Esophagus squamous epithelium (tissue), 5 donors: ENCODE measurements at regions not wholly inside any gene's neighbourhood (a gene's known extent, or its start where the extent isn't known, plus 50 kb on each side); places are given as distances from the start of the nearest gene placed in this dataset.

Source experiments
- DNase-seq: peaks from one replicate; lab custom pipeline; 2025; lab: John Stamatoyannopoulos, UW
- H3K27ac ChIP-seq, 4 donors: fragments of 200-600 bp; sonication (generic); one replicate each; pipeline ENCODE4 v1.5.1; 2016 to 2019; ENCODE audit warnings: mild to moderate bottlenecking in 1 of 4
- H3K27me3 ChIP-seq, 4 donors: fragments of 200-600 bp; sonication (generic); 1 replicate in 3 of 4; 2 replicates in 1 of 4; pipeline versions ENCODE4 v1.5.1 to v1.6.0; 2017 to 2021; ENCODE audit warnings: antibody characterized with exemption in 1 of 4
- H3K36me3 ChIP-seq, 3 donors: fragments of 200-600 bp; sonication (generic); one replicate each; pipeline ENCODE4 v1.5.1; 2016 to 2019
- H3K4me1 ChIP-seq, 3 donors: fragments of 200-600 bp; sonication (generic); one replicate each; pipeline ENCODE4 v1.5.1; 2017 to 2019
- H3K4me3 ChIP-seq, 4 donors: fragments of 200-600 bp; sonication (generic); 1 replicate in 3 of 4; 2 replicates in 1 of 4; pipeline ENCODE4 v1.5.1; 2016 to 2019; ENCODE audit warnings: mild to moderate bottlenecking in 2 of 4, moderate library complexity in 1 of 4
- H3K9me3 ChIP-seq, 3 donors: fragments of 200-600 bp; sonication (generic); one replicate each; pipeline ENCODE4 v1.5.1; 2016 to 2019
- POLR2A ChIP-seq, 4 donors: fragments of 450-650 bp; IDR thresholded peaks; one replicate each; pipeline ENCODE4 v1.6.1; 2017; ENCODE audit warnings: antibody characterized with exemption in 4 of 4, mild to moderate bottlenecking in 4 of 4, moderate library complexity in 3 of 4
- WGBS, 2 donors: methylation state at CpG; one replicate each; pipeline ENCODE4 v1.1.5; 2018; 5-methylcytosine and 5-hydroxymethylcytosine counted together
- intact Hi-C: fragments of 100-400 bp; cut with DNase I; formaldehyde crosslinking; loops from one replicate; pipeline ENCODE4 v1.15.0; 2022
- TF ChIP-seq, protein P1 (sequence below), 6 experiments: fragments of 450-650 bp in 4 of 6; fragments of 200-600 bp in 2 of 6; sonication (generic) in 2 of 6; IDR thresholded peaks; one replicate each; pipeline ENCODE4 v1.5.1; 2016 to 2019; ENCODE audit warnings: antibody characterized with exemption in 6 of 6, mild to moderate bottlenecking in 4 of 6, moderate library complexity in 4 of 6
- donor health status: DM: yes; HTN: yes; CAD: no.

DNA sequence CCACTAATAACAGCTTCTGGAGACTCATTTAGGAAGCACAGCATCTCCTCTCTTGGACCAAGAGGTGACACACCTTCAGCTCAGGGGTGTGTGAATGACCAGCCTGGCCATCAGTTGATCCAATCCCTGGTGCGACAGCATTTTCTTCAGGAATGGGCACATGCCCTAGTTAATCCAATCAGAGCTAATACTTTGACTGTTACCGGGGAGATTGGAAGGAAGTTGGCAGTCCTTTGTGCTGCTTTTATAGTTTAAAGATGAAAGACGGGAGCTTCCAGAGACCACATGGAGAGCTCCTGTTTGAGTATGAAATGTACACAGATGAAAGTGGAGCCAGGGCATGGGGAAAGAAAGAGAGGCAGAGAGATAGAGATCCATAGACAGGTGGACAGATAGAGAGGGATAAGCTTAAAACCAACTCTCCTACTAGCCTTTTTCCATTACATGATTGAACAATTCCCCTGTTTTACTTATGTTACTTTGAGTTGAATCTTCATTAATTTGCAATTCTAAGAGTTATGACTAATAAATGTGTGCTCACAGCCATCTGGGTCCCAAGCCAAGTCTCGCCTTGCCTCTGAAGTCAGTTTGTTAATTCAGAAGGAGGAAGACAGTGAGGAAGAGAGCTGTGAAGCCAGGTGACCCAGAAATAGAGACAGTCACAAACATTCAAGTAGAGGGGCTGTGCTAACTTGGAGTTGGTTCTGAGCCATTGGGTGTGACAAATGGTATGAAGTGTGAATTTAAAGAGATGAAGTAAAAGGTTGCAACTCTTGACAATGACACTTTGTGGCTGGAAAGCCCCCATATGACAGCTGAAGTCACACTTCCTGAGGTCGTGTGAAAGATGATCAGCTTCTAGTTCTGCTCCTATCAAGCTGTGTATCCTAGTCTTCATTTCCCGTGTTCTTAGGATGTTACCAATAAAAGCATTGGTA, 120.0 kb upstream of the GOT2 start:
- H3K36me3 ChIP-seq = no peaks in the 10 kb centered on the region
- no peaks in the 10 kb centered on the region for H3K4me1 ChIP-seq
- H3K27me3 ChIP-seq = no peaks in the 10 kb centered on the region
- intact Hi-C loops = no loop called here
- H3K27ac ChIP-seq = no peak overlapping the region
- DNase-seq = no peak
- TF ChIP-seq POLR2A (IDR thresholded peaks at IDR 0.05) = no peak
- TF ChIP-seq, protein P1, sequence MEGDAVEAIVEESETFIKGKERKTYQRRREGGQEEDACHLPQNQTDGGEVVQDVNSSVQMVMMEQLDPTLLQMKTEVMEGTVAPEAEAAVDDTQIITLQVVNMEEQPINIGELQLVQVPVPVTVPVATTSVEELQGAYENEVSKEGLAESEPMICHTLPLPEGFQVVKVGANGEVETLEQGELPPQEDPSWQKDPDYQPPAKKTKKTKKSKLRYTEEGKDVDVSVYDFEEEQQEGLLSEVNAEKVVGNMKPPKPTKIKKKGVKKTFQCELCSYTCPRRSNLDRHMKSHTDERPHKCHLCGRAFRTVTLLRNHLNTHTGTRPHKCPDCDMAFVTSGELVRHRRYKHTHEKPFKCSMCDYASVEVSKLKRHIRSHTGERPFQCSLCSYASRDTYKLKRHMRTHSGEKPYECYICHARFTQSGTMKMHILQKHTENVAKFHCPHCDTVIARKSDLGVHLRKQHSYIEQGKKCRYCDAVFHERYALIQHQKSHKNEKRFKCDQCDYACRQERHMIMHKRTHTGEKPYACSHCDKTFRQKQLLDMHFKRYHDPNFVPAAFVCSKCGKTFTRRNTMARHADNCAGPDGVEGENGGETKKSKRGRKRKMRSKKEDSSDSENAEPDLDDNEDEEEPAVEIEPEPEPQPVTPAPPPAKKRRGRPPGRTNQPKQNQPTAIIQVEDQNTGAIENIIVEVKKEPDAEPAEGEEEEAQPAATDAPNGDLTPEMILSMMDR (IDR thresholded peaks at IDR 0.05) = no peak
- no peak overlapping the region for H3K4me3 ChIP-seq
- 41 to 53% methylated on average over 5 to 6 of the region's 6 CpGs for whole genome bisulfite sequencing, 2 donors
- H3K9me3 ChIP-seq = no peaks in the 10 kb centered on the region

DNA sequence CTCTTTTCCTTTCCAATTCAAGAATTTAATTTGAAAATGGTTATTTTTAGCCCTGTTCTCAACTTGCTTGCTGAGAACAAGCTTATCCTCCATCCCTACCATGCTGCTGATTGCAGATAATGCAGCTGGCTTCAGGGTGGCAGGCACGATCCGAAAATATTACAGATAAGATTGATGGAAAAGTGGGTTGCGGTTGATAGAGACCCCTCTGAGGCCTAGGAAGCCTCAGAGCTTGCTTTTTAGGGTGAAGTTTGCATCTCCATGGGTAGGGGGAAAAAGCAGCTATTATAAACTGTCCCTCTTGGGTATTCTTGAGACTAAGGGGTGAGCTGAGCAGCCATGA, 116.5 kb upstream of the GOT2 start:
- no peaks in the 10 kb centered on the region for H3K9me3 ChIP-seq
- intact Hi-C loops = no loop called here
- WGBS, 2 donors = 64 to 65% methylated on average over 3 of the region's 3 CpGs
- no peak overlapping the region for H3K27ac ChIP-seq
- H3K4me3 ChIP-seq = no peak overlapping the region
- H3K36me3 ChIP-seq = no peaks in the 10 kb centered on the region
- H3K4me1 ChIP-seq = no peaks in the 10 kb centered on the region
- DNase-seq = no peak
- TF ChIP-seq, protein P1 (IDR thresholded peaks at IDR 0.05) = no peak
- no peak for TF ChIP-seq POLR2A (IDR thresholded peaks at IDR 0.05)
- H3K27me3 ChIP-seq = no peaks in the 10 kb centered on the region

DNA sequence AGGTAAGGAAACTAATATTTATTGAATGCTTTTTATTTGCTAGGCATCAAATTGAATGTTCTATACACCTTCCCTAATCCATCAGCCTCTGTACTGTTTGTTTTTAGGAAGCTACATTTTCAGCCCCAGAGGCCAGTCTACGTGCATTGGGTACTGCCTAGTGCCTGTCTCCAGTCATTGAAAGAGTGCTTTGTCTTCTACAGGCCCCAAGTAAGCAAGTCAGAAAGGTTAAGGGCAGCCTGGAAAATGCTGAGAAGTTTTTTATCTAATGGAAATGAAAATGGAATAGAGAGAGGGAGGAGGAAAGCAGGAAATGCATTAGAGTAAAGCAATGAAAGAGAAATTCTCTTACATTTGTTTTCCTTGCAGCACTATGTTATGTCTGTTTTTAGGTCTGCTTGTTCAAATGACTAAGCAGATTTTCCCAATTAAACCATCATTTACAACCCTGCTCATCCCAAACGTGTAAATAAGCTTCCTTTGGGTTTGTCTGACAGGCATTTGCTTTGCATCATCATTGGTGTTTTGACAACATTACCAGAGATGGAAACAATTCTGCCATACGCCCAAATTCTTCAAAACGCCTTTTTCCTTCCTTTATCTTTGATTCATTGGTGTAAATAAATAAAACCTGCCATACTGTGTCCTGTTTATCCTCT, 116.0 kb upstream of the GOT2 start:
- no peaks in the 10 kb centered on the region for H3K36me3 ChIP-seq
- no peaks in the 10 kb centered on the region for H3K4me1 ChIP-seq
- WGBS, 2 donors = 30 to 33% methylated on average over 4 of the region's 4 CpGs
- no peak overlapping the region for H3K27ac ChIP-seq
- H3K27me3 ChIP-seq = no peaks in the 10 kb centered on the region
- TF ChIP-seq POLR2A (IDR thresholded peaks at IDR 0.05) = no peak
- TF ChIP-seq, protein P1 (IDR thresholded peaks at IDR 0.05) = no peak
- intact Hi-C loops = no loop called here
- H3K4me3 ChIP-seq = no peak overlapping the region
- DNase-seq = no peak
- H3K9me3 ChIP-seq = no peaks in the 10 kb centered on the region

DNA sequence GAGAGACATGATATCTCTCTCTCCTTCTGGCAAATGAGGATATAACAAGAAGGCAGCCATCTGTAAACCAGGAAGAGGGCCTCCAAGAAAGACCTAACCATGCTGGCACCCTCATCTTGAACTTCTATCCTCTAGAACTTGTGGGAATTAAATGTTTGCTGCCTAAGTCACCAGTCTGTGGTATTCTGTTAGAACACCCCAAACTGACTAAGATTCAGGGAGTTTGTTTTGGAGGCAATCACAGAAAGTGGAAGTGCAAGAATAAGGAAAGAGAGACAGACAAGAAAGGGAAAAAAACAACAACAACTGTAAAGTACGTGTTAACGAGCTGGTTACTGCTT, 114.5 kb upstream of the GOT2 start:
- intact Hi-C loops = no loop called here
- no peak for DNase-seq
- H3K27ac ChIP-seq = no peak overlapping the region
- TF ChIP-seq, protein P1 (IDR thresholded peaks at IDR 0.05) = no peak
- no peak for TF ChIP-seq POLR2A (IDR thresholded peaks at IDR 0.05)
- no peaks in the 10 kb centered on the region for H3K36me3 ChIP-seq
- H3K9me3 ChIP-seq = no peaks in the 10 kb centered on the region
- no peaks in the 10 kb centered on the region for H3K4me1 ChIP-seq
- no peaks in the 10 kb centered on the region for H3K27me3 ChIP-seq
- 76 to 86% methylated on average over 2 of the region's 2 CpGs for WGBS, 2 donors
- H3K4me3 ChIP-seq = no peak overlapping the region
